ENCODE measurements at regions not wholly inside any gene's neighbourhood (a gene's known extent, or its start where the extent isn't known, plus 50 kb on each side); places are given as distances from the start of the nearest gene placed in this dataset.

- no peak for DNase-seq (ENCODE audit: low read depth in 4 of 4, low spot score in 3 of 4)
These were observed 228.5 kb upstream of the ARGLU1 start for GRCh38 chr13:106796280-106797047.

DNA sequence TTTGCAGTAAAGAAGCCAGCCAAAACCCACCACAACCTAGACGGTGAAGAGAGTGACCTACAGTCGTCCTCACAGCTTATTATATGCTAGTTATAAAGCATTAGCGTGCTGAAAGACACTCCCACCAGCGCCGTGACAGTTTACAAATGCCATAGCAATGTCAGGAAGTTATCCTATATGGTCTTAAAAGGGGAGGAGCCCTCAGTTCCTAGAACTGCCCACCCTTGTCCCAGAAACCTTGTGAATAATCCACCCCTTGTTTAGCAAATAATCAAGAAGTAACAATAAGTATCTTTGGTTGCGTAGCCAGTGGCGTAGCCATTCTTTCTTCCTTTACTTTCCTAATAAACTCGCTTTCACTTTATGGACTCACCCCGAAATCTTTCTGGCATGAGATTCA, 227.9 kb upstream of the ARGLU1 start:
- DNase-seq (ENCODE audit: low read depth in 4 of 4, low spot score in 3 of 4), result no peak

GRCh38 chr13:106794117-106794516, 226.2 kb upstream of the ARGLU1 start:
- no peak for DNase-seq (ENCODE audit: low read depth in 4 of 4, low spot score in 3 of 4)

- no peak for DNase-seq (ENCODE audit: low read depth in 4 of 4, low spot score in 3 of 4)
These were observed 222.0 kb upstream of the ARGLU1 start for GRCh38 chr13:106789911-106790310.

DNA sequence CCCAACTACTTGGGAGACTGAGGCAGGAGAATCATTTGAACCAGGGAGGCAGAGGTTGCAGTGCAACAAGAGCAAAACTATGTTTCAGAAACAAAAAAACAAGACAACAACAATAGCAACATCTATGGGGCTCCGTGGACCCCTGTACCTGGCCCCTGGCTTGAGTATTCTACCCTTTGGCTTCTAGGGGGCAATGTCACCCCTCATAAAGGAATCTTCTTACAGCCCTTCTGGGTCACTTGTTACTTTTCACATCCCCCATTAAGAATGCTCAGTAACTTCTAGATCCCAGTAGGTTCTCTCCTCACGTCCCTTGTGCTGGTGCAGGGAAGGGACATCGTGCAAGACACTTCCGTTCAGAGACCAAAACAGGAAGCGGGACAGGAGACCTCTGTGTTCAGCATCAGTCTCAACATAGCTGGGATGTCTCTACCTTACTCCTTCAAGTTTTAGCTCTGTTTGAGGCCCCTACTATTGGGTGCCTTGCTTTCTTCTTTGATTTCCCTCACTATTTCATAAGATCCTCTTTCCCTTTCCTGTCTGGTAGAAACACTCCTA, 218.1 kb upstream of the ARGLU1 start:
- no peak for DNase-seq (ENCODE audit: low read depth in 4 of 4, low spot score in 3 of 4)

DNA sequence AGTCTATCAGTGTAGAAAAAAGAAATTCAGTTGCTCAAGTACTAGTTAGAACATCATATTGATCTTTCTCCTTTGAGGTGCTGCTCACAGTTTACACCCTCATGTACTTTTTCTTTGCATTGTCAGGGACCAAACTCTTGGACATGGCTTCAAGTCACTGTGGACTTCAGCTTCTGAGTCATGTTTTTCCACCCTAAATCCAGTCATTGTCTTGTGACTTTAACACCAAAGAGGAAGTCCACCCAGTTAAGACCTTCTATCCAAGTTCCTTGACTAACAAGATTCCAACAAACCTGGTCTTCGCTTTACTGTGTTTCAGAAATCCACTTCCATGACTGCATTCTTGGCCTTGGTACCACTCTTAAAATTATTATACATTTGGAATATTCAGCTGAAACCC, 206.7 kb upstream of the ARGLU1 start:
- DNase-seq (ENCODE audit: low read depth in 4 of 4, low spot score in 3 of 4), result no peak

DNA sequence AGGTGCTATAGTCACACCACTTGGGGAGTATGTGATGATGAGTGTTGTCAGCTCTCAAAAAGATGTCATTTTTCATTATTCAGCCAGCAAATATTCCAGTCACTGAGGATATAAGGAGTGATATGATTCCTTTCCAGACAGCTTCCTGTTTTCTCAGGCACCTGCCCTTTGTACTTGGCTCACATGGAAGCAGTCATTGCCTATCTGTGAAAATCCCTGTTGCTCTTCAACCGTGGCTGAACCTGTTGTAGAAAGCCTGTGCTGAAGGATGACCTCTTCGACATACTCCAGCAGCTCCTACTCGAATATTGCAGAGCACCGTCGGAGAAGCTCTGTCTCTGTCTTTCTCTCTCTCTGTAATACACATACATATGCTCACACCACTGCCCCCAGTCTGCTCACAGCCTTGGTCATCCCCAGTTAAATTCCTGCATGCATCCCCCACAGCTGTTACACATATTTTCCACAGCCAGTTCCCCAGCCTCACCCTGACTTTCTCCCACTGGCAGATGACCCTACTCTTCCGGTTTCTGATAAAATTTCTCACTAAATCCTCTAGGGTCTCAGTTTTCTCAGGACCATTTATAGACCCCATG, 204.2 kb upstream of the ARGLU1 start:
- no peak for DNase-seq (ENCODE audit: low read depth in 4 of 4, low spot score in 3 of 4)

GRCh38 chr13:106768991-106769390, 201.1 kb upstream of the ARGLU1 start:
- DNase-seq (ENCODE audit: low read depth in 4 of 4, low spot score in 3 of 4), result no peak

DNA sequence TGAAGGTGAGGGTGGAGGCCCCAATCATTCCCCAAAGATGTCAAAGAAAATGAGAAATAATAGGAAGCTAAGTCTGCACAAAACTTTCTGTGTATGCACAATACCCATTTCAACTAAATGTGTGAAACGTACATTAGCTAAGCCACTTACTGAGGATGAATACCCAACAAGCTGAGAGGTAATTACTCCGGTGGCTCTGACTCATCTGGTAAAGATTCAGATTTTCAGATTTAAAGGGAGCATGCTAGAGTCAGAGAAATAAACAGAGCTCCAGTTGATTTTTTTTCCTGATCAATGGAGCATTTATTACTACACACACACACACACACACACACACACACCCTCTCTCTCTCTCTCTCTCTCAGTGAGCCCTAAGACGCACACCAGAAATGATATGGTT, 194.8 kb upstream of the ARGLU1 start:
- no peak for DNase-seq (ENCODE audit: low read depth in 4 of 4, low spot score in 3 of 4)

DNA sequence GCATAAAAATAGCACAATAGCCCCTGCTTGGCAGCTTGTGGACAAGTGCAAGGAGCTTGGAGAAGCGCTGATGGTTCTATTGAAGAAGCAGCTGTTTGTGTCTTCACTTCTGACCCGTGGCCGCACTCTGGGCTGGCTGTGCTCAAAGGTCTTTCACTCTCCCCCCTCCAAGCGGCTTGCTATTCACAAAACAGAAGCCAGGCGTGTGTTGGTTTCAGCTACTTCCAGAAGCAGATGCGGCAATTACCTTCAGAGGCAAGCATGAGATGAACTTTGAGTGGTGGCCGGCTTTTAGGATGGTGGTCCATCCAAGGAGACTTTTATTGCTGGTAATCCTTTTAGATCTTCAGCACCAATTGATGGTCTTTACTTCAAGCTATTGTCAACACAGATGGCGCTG, 188.5 kb upstream of the ARGLU1 start:
- DNase-seq (ENCODE audit: low read depth in 4 of 4, low spot score in 3 of 4), result no peak

GRCh38 chr13:106755542-106755941, 187.6 kb upstream of the ARGLU1 start:
- DNase-seq (ENCODE audit: low read depth in 4 of 4, low spot score in 3 of 4), result no peak

DNA sequence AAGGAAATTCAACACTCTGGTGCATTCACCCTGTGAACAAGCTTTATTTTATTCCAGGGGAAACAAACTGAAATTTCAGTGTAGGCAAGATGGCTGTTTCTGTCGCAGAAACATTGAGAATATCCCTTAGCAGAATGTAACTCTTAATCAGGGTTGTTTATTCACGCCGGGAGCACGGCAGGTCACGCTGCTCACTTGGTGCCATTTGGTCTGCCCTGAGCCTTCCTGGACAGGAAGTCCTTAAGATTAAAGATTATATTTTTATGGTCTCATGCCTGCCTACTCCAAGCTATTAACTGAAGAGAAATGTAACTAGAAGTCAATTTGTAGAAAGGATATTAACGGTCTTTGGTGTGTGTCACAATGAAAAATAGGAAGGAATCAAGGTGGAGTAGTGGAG, 185.3 kb upstream of the ARGLU1 start:
- DNase-seq (ENCODE audit: low read depth in 4 of 4, low spot score in 3 of 4), result no peak

- no peak for DNase-seq (ENCODE audit: low read depth in 4 of 4, low spot score in 3 of 4)
These were observed 184.7 kb upstream of the ARGLU1 start for GRCh38 chr13:106752584-106753170.

DNA sequence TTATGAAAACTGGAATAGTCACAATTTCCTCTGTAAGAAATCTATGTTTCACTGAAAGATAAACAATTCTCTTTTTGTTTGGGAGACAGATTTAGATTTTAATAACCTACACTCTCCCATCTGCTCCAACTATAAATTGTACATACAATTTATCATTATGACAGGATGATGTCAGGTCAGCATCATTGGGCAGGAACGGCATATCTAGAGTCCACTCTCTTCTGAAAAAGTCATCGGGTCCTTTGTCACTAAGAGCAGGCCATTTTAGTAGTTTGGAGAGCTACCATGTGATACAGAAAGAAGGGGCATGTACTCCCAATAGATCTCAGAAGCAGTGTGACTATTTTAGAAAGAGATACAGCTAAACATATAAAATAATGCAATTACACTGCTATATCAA, 180.8 kb upstream of the ARGLU1 start:
- DNase-seq (ENCODE audit: low read depth in 4 of 4, low spot score in 3 of 4), result no peak

DNA sequence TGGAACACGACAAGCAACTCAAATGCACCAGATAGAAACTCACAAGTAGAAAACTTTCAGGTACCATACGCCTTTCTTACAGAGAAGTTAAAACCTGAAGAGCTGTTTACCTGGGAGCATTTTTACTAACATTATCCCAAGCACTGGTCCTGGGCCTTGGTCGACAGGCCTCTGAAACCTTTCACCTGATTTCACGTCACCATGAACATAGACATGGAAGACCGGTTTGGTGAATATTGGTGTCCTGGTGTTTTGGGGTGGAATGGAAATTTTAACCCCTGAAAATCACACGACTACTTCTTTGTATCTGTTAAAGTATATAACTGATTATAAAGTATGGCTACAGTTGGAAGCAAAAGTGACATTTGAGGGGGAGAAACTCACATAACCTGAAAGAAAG, 176.6 kb upstream of the ARGLU1 start:
- DNase-seq (ENCODE audit: low read depth in 4 of 4, low spot score in 3 of 4), result no peak

DNA sequence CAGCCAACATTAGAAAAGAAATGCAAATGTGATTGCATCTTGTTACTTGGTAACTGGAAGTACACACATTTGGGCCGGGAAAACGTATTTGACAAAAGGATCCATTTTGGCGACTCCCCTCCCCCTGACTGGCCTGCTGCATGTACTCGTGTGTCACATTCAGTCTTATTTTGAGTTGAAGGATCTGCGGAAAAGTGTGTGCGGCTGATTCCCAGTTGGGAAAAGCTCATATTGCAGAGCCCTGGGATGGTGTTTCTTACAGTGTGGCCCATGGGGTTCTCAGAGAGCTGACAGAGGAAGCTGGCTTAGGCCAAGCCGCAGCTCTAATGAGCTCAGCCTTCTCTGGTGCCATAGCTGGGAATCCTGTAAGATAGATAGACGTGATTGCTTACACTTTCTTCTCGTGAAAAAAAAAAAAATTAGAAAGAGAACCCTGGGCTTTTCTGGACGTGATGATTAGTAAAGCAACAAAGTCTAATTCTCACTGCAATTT, 170.3 kb upstream of the ARGLU1 start:
- no peak for DNase-seq (ENCODE audit: low read depth in 4 of 4, low spot score in 3 of 4)

DNA sequence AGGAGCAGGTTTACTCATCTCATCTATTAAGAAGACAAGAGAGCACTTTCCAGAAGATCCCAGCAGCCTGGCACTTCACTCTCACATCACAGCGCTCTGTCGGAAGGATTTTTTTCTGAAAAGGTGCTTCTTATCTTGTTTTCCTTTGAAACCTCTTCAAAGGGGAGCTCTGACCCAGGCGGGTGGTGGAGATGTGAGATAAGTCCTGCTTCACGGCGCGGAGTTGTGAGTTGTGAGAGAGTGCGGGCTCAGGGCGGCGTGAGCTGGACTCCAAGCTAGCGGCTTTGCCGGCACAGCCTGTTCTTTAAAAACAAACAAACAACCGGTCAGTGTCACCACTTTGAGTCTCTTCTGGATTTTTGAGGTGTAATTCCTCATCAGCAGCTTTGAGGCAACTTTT, 169.0 kb upstream of the ARGLU1 start:
- no peak for DNase-seq (ENCODE audit: low read depth in 4 of 4, low spot score in 3 of 4)

- DNase-seq (ENCODE audit: low read depth in 4 of 4, low spot score in 3 of 4), result no peak
These were observed 166.3 kb upstream of the ARGLU1 start for GRCh38 chr13:106734198-106734597.

GRCh38 chr13:106723036-106723435, 155.1 kb upstream of the ARGLU1 start:
- DNase-seq (ENCODE audit: low read depth in 4 of 4, low spot score in 3 of 4), result no peak

DNA sequence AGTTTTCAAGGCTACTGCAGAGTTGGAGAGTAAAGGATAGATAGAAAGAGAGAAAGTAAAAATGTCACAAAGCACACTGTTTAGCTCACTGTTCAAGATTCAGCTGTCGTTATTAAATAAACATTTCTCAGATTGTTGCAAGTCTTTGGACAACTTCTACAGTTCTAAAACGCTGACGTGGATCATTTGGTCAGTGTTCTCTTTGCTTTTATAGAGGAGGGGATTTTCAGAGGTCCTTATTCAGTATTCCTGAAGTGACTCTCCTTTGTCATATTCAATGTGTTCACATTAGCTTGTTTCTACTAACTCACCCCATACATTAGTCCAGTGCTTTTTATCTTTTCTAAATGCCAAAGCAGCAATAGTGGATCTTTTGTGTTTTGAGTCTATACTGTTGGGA, 154.7 kb upstream of the ARGLU1 start:
- DNase-seq (ENCODE audit: low read depth in 4 of 4, low spot score in 3 of 4), result no peak

DNA sequence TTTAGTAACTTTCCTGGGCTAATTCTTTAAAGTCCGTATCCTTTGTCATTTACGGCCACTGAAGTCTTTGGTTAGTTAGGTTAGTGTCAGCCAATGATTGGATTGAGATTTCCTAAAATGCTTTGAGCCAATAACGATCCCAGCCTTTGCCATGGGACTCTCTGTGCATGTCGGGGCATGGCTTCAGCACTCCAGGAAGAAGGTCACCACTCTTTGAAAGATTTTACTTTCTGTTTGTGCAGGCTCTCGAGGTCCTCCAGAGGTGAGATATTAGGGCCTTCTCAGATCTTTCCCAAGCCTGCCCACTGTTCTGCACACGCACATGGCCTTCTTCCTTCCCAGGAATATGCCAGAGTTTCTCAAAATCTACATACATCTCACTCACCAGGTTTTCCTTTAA, 153.7 kb upstream of the ARGLU1 start:
- DNase-seq (ENCODE audit: low read depth in 4 of 4, low spot score in 3 of 4), result no peak
